ENCODE measurements at regions not wholly inside any gene's neighbourhood (a gene's known extent, or its start where the extent isn't known, plus 50 kb on each side); places are given as distances from the start of the nearest gene placed in this dataset.
"Not testable (repeated sequence)": the region's sequence is repeated elsewhere in the genome, so short reads cannot be mapped to it uniquely, and the experiment has no call there.

- not testable (repeated sequence) for TF ChIP-seq CTCF (IDR thresholded peaks at IDR 0.05; ENCODE audit: poor library complexity); EZH2 (IDR thresholded peaks at IDR 0.05; ENCODE audit: borderline replicate concordance); EZH2phosphoT487 (IDR thresholded peaks at IDR 0.05; ENCODE audit: low read depth, severe bottlenecking, unreplicated experiment)
These were observed 239.1 kb upstream of the VKORC1L1 start for GRCh38 chr7:65633587-65634404.
